Osteoblast (primary cell): ENCODE measurements at regions not wholly inside any gene's neighbourhood (a gene's known extent, or its start where the extent isn't known, plus 50 kb on each side); places are given as distances from the start of the nearest gene placed in this dataset.

Experiments
- DNase-seq: peaks from one replicate; pipeline ENCODE4 v3.0.0; 2011; ENCODE audit warnings: low spot score, mixed read lengths; ENCODE audit not compliant: insufficient read length; ENCODE audit errors: missing footprints
- H2AFZ ChIP-seq: 2 replicates; pipeline ENCODE4 v1.6.0; 2011; ENCODE audit warnings: mild to moderate bottlenecking, low read length
- H3K27ac ChIP-seq: 2 replicates; pipeline ENCODE4 v1.5.1; 2011; ENCODE audit warnings: mild to moderate bottlenecking, low read depth, low read length, moderate library complexity
- H3K27me3 ChIP-seq: 2 replicates; pipeline ENCODE4 v1.6.0; 2012; ENCODE audit warnings: mild to moderate bottlenecking, control low read depth, inconsistent platforms, low read length, moderate library complexity; ENCODE audit not compliant: insufficient read depth
- H3K36me3 ChIP-seq: 2 replicates; pipeline ENCODE4 v1.5.1; 2011; ENCODE audit warnings: mild to moderate bottlenecking, low read length, control low read depth, moderate library complexity; ENCODE audit not compliant: insufficient read depth
- H3K4me1 ChIP-seq: 2 replicates; pipeline ENCODE4 v1.5.1; 2011; ENCODE audit warnings: mild to moderate bottlenecking, low read length, control low read depth, moderate library complexity; ENCODE audit not compliant: insufficient read depth
- H3K4me2 ChIP-seq: 2 replicates; pipeline ENCODE4 v1.6.0; 2011; ENCODE audit warnings: mild to moderate bottlenecking, low read length; ENCODE audit not compliant: insufficient read depth
- H3K4me3 ChIP-seq: fragments of 200-600 bp; sonication (generic); 3 replicates; pipeline ENCODE4 v1.5.1; 2012; ENCODE audit warnings: mild to moderate bottlenecking, low read length, inconsistent platforms; ENCODE audit not compliant: insufficient read depth
- H3K79me2 ChIP-seq: 2 replicates; pipeline ENCODE4 v1.6.0; 2012; ENCODE audit warnings: mild to moderate bottlenecking, low read length, control low read depth, inconsistent platforms; ENCODE audit not compliant: insufficient read depth
- H3K9me3 ChIP-seq: 2 replicates; pipeline ENCODE4 v1.5.1; 2011; ENCODE audit warnings: low read depth, low read length, control low read depth
- H4K20me1 ChIP-seq: 2 replicates; pipeline ENCODE4 v1.6.0; 2012; ENCODE audit warnings: mild to moderate bottlenecking, low read length, control low read depth; ENCODE audit not compliant: insufficient read depth
- TF ChIP-seq, protein P1 (sequence below): IDR thresholded peaks from 2 replicates; pipeline ENCODE4 v1.5.1; 2011; ENCODE audit warnings: mild to moderate bottlenecking, low read depth, low read length, moderate library complexity; ENCODE audit errors: extremely low read depth

DNA sequence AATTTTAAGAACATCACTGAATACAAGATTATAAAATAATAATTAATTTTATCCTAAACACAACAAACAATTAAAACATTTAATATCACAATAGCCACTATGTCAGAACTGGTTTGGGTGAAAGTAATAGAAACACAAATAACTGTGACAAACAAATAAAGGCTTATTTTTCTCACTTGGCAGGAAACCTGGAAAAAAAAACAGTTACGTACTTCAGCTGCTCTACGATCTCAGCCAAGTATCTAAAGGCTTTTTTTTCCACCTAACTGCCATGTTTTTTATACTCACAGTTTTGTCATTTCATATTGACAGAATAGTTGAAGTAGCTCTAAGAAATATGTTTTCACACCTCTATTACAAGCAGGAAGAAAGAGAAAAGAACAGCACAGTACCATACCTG is 284.8 kb upstream of the INTU start:
- no peaks in the 10 kb centered on the region for H3K27me3 ChIP-seq
- no peaks in the 10 kb centered on the region for H3K36me3 ChIP-seq

GRCh38 chr4:127352220-127353113 is 280.3 kb upstream of the INTU start:
- H3K36me3 ChIP-seq: no peaks in the 10 kb centered on the region
- H3K9me3 ChIP-seq: no peaks in the 10 kb centered on the region
- no peak overlapping the region for H3K27ac ChIP-seq
- no peak for DNase-seq
- no peaks in the 10 kb centered on the region for H4K20me1 ChIP-seq
- TF ChIP-seq, protein P1, sequence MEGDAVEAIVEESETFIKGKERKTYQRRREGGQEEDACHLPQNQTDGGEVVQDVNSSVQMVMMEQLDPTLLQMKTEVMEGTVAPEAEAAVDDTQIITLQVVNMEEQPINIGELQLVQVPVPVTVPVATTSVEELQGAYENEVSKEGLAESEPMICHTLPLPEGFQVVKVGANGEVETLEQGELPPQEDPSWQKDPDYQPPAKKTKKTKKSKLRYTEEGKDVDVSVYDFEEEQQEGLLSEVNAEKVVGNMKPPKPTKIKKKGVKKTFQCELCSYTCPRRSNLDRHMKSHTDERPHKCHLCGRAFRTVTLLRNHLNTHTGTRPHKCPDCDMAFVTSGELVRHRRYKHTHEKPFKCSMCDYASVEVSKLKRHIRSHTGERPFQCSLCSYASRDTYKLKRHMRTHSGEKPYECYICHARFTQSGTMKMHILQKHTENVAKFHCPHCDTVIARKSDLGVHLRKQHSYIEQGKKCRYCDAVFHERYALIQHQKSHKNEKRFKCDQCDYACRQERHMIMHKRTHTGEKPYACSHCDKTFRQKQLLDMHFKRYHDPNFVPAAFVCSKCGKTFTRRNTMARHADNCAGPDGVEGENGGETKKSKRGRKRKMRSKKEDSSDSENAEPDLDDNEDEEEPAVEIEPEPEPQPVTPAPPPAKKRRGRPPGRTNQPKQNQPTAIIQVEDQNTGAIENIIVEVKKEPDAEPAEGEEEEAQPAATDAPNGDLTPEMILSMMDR: no peak
- H3K27me3 ChIP-seq: no peaks in the 10 kb centered on the region
- H3K4me1 ChIP-seq: no peaks in the 10 kb centered on the region
- no peaks in the 10 kb centered on the region for H3K79me2 ChIP-seq
- no peak overlapping the region for H2AFZ ChIP-seq
- H3K4me3 ChIP-seq: no peak overlapping the region
- H3K4me2 ChIP-seq: no peak overlapping the region

More for the DNA sequence above, 284.8 kb upstream of the INTU start:
- no peak overlapping the region for H2AFZ ChIP-seq
- TF ChIP-seq, protein P1: no peak
- DNase-seq: no peak
- H3K27ac ChIP-seq: no peak overlapping the region
- H3K4me1 ChIP-seq: no peaks in the 10 kb centered on the region
- H3K79me2 ChIP-seq: no peaks in the 10 kb centered on the region
- H3K9me3 ChIP-seq: no peaks in the 10 kb centered on the region
- H4K20me1 ChIP-seq: no peaks in the 10 kb centered on the region
- no peak overlapping the region for H3K4me2 ChIP-seq
- no peak overlapping the region for H3K4me3 ChIP-seq

- Histone ChIP-seq H3K9me3 (no peaks in the 10 kb centered on the region), H3K36me3 (no peaks in the 10 kb centered on the region), H3K27me3 (no peaks in the 10 kb centered on the region), H3K79me2 (no peaks in the 10 kb centered on the region), H3K4me1 (no peaks in the 10 kb centered on the region), H4K20me1 (no peaks in the 10 kb centered on the region), H3K27ac (no peak overlapping the region), H3K4me2 (no peak overlapping the region), H2AFZ (no peak overlapping the region), H3K4me3 (no peak overlapping the region)
- TF ChIP-seq, protein P1: no peak
- no peak for DNase-seq
Observed at GRCh38 chr4:127355743-127356142, 277.0 kb upstream of the INTU start.

DNA sequence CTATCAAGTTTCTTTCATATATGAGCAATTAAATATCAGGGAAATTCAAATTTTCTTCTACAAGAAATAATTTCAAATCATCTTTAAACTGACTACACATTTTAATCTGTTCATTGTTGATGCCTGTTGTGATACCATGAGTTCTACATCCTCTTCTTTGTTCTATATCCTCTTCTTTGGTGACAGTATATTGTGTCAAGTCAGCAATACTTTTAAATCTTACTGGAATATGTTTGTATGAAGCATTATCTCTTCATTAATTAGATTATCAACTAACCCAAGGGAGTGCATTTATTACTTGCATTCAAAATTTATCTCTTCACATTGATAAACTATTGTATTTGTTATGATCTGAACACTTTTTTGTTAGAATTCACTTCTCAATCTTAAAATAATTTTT is 275.0 kb upstream of the INTU start:
- TF ChIP-seq, protein P1: no peak
- Histone ChIP-seq H3K79me2 (no peaks in the 10 kb centered on the region), H3K4me2 (no peak overlapping the region)

More for the DNA sequence above, 275.0 kb upstream of the INTU start:
- no peaks in the 10 kb centered on the region for H3K36me3 ChIP-seq
- DNase-seq: no peak
- no peaks in the 10 kb centered on the region for H3K9me3 ChIP-seq
- no peaks in the 10 kb centered on the region for H4K20me1 ChIP-seq
- H2AFZ ChIP-seq: no peak overlapping the region
- H3K4me1 ChIP-seq: no peaks in the 10 kb centered on the region
- H3K27ac ChIP-seq: no peak overlapping the region
- H3K4me3 ChIP-seq: no peak overlapping the region
- no peaks in the 10 kb centered on the region for H3K27me3 ChIP-seq
